ENCODE measurements at regions not wholly inside any gene's neighbourhood (a gene's known extent, or its start where the extent isn't known, plus 50 kb on each side); places are given as distances from the start of the nearest gene placed in this dataset.

GRCh38 chrX:147699061-147699460, 212.7 kb upstream of the FMR1 start:
- no peak for DNase-seq

GRCh38 chrX:147710301-147710700, 201.4 kb upstream of the FMR1 start:
- no peak for DNase-seq

DNA sequence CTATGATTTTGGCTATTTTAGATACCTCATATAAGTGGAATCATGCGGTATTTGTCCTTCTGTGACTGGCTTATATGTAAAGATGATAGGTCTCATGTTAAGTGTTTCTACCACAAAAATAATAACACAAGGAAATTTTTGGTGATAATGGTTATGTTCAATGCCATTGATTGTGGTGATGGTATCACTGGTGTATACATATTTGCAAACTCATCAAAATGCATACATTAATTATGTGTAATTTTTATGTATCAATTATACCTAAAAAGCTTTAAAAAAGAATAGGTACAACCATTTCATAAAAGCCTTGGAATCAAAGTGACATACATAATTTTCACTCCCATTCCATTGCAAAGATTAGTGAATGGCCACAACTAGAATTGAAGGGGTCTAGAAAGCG, 178.3 kb upstream of the FMR1 start:
- DNase-seq: no peak

GRCh38 chrX:147735364-147735763, 176.4 kb upstream of the FMR1 start:
- no peak for DNase-seq

- no peak for DNase-seq
Observed at GRCh38 chrX:147736045-147736444, 175.7 kb upstream of the FMR1 start.

GRCh38 chrX:147737690-147738089, 174.0 kb upstream of the FMR1 start:
- peak in 1 of 5 donors; percentile 12 for DNase-seq

- DNase-seq: peak in 1 of 5 donors; percentile 51
Observed at GRCh38 chrX:147738265-147738664, 173.5 kb upstream of the FMR1 start.

- no peak for DNase-seq
Observed at GRCh38 chrX:147739196-147739595, 172.5 kb upstream of the FMR1 start.

DNA sequence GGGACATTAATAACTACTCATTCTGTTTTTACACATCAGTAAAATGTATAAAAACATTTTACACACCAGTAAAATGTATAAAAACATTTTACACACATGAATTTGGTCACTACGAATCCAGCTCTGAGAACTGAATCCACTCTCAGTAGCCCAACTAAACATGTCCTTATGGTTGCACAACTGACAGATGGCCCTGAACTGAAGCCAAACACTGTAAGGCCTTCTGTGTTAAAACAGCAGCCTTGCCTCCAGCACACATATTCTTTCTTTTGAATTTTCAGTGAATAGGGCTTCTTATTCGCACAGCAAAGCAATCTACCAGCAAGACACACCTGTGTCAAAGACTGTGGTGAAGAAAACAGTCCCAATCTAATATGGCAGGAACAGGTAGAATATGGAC, 169.9 kb upstream of the FMR1 start:
- DNase-seq: no peak

- no peak for DNase-seq
Observed at GRCh38 chrX:147749308-147749707, 162.4 kb upstream of the FMR1 start.

- DNase-seq: no peak
Observed at GRCh38 chrX:147757750-147758149, 154.0 kb upstream of the FMR1 start.

GRCh38 chrX:147763131-147763530, 148.6 kb upstream of the FMR1 start:
- peak in 1 of 5 donors; percentile 58 for DNase-seq

DNA sequence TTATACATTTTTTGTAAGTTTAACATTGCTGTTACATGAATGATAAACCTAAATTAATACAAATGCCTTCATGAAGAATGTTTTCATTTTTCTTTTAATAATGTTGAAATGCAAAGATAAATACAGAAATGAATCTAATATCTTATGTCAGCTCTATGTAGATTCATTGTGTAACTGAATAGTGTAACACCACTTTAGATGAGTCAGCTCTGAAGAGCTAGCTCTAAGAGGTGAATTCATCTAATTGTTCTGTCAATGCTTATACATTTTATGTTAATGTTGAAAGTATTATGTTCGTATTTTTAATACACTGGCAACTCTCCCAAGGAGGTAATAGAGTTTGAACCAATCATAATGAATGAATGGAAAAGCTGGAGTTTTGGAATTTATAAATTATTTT, 146.9 kb upstream of the FMR1 start:
- no peak for DNase-seq

DNA sequence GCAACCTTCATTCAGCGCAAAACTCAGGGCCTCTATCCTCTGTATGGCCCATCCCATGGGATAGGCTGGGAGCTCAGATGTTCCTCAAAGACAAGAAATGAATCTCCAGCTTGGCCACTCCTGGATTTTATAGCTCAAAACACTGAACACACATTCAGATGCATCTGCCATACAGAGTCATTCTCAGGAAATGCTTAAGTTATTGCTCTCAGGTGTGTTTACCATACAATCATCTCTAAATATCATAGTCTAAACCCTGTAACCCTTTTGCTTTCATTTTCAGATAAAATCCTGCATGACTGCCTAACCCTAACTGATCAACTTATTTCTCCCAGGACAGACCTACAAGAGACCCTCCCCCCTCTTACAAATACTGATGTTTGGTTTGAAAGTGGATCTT, 140.9 kb upstream of the FMR1 start:
- no peak for DNase-seq

DNA sequence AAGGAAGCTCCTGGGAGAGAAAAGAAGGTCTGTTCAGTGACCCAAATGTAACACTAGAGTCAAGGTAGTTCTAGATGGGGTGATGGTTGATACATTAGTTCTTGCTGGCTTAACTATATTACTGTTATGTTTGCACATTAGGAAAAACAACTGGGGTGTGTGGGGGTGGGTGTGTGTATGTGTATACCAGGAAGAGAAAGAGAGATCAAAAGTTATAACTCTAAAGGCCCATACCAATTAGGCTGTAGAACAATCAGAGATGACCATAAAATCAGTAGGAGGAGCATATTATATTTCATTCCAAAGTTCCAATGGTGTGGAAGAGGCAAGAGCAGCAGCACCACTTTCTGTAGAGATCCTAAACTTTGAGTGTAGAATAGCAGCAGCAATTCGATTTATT, 134.7 kb upstream of the FMR1 start:
- DNase-seq: no peak

DNA sequence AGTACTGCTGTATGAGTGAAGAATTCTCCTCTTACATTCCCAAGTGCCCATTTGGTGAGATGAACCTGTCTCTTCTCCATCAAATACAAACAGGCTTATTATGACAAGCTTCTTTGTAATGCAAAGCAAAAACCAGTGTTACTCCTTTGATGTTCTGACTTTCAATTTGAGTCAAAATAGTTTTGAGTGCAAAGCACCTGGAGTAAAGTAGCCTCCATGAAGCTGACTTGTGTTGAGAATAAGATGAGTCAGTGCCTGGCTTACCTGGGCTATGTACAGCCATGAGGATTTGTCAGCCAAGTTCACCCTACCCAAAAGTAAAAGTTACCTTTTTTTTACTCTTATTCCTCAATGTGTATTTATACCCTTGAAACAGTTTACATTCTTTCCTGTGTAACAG, 132.5 kb upstream of the FMR1 start:
- DNase-seq: peak in 1 of 5 donors; percentile 25

GRCh38 chrX:147781844-147782243, 129.9 kb upstream of the FMR1 start:
- DNase-seq: no peak

DNA sequence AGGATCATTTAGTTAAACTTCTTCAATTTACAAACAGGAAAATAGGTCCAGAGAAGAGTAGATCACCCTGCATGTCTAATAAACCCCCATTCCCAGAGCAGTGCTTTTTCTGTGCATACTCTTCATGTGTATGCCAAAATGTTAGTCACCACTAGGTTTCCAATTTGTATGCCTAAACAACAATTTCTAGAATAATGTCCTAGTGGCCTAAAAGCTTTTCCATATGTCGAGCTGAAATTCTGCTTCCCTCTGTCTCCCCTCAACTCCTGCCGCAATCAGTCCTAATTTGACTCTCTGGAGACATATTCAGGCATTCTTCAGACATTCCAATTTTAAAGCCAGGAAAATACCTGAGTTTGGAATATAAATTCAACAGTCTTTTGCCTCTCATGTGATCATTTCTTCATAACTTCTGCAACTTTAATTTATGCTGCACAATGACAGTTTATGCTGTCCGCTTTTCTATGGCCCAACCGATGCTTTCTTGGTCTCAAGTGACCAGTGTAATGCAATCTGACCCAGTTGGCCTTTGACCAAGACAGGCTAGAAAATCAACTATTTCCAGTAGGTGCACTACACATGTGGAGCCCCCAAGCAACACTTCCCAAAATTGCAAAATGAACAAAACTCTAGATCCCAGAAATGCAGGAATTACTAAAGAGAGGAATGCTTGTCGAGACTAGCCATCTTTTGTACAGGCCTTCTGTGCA, 122.9 kb upstream of the FMR1 start:
- no peak for DNase-seq

- DNase-seq: no peak
Observed at GRCh38 chrX:147800663-147801062, 111.1 kb upstream of the FMR1 start.

GRCh38 chrX:147803948-147804347, 107.8 kb upstream of the FMR1 start:
- peak in 1 of 5 donors; percentile 4 for DNase-seq

GRCh38 chrX:147811803-147812202, 99.9 kb upstream of the FMR1 start:
- no peak for DNase-seq

DNA sequence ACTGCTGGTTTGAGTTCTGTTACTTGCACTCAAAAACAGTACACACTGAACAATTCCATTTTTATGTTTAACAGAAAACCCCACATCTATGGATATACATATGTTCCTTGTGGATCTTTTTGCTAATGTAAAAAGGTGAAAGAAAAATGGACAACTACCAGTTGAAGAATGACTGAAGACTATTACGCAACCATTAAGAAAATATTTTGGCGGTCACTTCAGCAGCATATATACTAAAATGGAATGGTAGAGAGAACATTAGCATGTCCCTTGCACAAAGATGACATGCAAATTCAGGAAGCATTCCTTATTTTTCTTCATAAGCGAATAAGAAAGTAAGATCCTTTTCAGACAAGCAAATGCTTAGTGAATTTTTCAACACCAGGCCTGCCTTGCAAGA, 84.6 kb upstream of the FMR1 start:
- DNase-seq: no peak

DNA sequence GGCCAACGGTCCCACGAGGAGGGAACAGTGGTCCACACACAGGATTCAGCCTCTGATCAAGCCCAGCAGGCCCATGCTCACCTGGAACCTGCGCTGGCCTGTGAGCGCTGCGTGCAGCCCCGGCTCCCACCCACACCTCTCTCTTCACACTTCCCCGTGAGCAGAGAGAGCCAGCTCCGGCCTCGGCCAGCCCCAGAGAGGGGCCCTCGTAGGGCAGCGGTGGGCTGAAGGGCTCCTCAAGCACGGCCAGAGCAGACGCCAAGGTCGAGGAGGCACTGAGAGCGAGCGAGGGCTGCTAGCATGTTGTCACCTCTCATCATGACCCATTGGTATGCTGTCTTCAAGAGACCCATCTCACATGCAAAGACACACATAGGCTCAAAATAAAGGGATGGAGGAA, 83.0 kb upstream of the FMR1 start:
- DNase-seq: no peak

DNA sequence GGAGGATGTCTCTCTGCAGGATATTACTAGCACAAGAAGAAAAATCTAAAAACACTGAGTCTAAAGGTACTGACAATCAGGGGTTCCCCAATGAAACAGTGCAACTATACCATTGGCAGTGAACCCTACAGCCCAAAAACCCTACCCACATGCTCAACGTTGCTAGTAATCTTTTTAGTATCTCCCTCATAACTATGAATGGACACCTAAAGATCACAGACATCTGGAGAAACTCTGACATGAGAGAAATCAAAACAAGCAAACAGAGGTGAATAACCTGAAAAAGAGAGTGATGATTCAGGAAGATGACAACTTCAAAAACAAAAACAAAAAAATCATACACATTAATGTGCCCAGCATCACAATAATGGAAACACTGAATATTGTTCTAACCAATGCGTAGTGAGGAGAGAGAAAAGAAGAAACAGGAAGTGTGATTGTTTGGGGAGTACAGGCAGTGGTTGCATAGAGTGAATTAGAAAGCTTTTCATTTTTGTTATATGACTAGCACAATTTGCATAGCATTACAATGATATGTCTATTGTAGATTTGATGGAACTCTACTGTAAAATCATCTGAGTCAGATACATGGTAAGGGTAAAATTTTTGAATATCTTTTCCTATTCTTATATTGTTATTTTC, 78.9 kb upstream of the FMR1 start:
- no peak for DNase-seq

Measured in T-helper 1 cell (primary cell).